Adrenal gland (tissue), 5 donors: ENCODE measurements at regions not wholly inside any gene's neighbourhood (a gene's known extent, or its start where the extent isn't known, plus 50 kb on each side); places are given as distances from the start of the nearest gene placed in this dataset.

ENCODE experiments used
- POLR2A ChIP-seq, 2 donors: fragments of 450-650 bp; IDR thresholded peaks; one replicate each; pipeline ENCODE4 v1.6.1; 2017; ENCODE audit warnings: antibody characterized with exemption in 2 of 2, mild to moderate bottlenecking in 2 of 2, moderate library complexity in 1 of 2
- TF ChIP-seq, protein P1 (sequence below), 6 experiments: fragments of 450-650 bp in 4 of 6; fragments of 200-600 bp in 2 of 6; sonication (generic) in 1 of 6; IDR thresholded peaks; 1 replicate in 5 of 6; 2 replicates in 1 of 6; pipeline versions ENCODE4 v1.5.1 to v1.8.0; 2016 to 2021; ENCODE audit warnings: antibody characterized with exemption in 6 of 6, mild to moderate bottlenecking in 2 of 6, moderate library complexity in 1 of 6
- donor health status: DM: no; HTN: no; CAD: no.

DNA sequence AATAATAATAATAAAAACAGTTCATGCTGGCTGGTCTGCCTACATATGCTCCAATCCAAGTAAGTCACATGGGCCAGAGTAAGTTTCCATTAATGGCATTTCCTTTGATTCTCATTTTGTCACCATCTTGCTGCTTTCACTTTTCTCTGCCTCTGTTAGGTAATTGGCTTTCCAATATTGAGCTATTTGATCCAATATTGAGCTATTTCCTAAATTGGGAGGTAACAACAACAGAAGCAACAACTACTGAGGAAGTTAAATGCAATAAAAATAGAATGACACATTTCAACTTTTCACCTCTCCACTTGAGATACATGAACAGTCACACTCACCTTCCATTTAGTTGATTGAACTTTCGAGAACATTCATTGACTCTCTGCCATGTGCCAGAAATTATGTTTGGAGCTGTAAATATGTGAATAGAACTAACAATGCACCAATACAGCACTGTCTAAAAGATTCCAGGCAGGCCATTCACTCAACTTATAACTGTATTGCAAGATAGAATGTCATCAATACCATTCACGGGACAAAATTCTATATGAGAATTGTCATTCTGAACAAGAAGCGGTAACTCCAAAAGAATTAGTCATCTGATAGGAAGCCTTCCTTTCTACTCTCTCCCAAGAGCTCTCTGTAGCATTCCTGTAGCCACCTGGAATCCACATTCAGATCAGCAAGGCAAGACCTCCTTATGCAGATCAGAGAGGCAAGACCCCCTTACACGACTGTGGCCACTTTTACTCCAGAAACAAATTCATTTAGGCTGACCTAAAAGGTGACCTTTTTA is 136.4 kb downstream of the PHLDA1 start:
- TF ChIP-seq, protein P1, sequence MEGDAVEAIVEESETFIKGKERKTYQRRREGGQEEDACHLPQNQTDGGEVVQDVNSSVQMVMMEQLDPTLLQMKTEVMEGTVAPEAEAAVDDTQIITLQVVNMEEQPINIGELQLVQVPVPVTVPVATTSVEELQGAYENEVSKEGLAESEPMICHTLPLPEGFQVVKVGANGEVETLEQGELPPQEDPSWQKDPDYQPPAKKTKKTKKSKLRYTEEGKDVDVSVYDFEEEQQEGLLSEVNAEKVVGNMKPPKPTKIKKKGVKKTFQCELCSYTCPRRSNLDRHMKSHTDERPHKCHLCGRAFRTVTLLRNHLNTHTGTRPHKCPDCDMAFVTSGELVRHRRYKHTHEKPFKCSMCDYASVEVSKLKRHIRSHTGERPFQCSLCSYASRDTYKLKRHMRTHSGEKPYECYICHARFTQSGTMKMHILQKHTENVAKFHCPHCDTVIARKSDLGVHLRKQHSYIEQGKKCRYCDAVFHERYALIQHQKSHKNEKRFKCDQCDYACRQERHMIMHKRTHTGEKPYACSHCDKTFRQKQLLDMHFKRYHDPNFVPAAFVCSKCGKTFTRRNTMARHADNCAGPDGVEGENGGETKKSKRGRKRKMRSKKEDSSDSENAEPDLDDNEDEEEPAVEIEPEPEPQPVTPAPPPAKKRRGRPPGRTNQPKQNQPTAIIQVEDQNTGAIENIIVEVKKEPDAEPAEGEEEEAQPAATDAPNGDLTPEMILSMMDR (IDR thresholded peaks at IDR 0.05), result no peak
- TF ChIP-seq POLR2A (IDR thresholded peaks at IDR 0.05), result no peak
